Keratinocyte (primary cell): ENCODE measurements at regions not wholly inside any gene's neighbourhood (a gene's known extent, or its start where the extent isn't known, plus 50 kb on each side); places are given as distances from the start of the nearest gene placed in this dataset.

ENCODE experiments used
- DNase-seq: peaks from one replicate; pipeline ENCODE4 v3.0.0-alpha.2; 2011; ENCODE audit warnings: low read depth, missing footprints, low spot score
- FAIRE-seq: peaks from 2 replicates; lab custom pipeline; 2011; peaks lifted over from hg19 to GRCh38; lab: Jason Lieb, UNC
- H2AFZ ChIP-seq: 2 replicates; pipeline ENCODE4 v1.6.0; 2012; ENCODE audit warnings: low read length, control low read depth, inconsistent platforms; ENCODE audit not compliant: control insufficient read depth
- H3K27ac ChIP-seq: 2 replicates; pipeline ENCODE4 v1.5.1; 2011; ENCODE audit warnings: low read length; ENCODE audit not compliant: control insufficient read depth, insufficient read depth
- H3K27me3 ChIP-seq: 3 replicates; pipeline ENCODE4 v1.6.0; 2011; ENCODE audit warnings: low read length; ENCODE audit not compliant: control insufficient read depth, insufficient read depth; ENCODE audit errors: extremely low read depth
- H3K36me3 ChIP-seq, 2 experiments: 2 replicates in 1 of 2; 3 replicates in 1 of 2; pipeline ENCODE4 v1.5.1; 2011; ENCODE audit warnings: low read length in 2 of 2, mild to moderate bottlenecking in 1 of 2; ENCODE audit not compliant: control insufficient read depth in 2 of 2, insufficient read depth in 2 of 2; ENCODE audit errors: extremely low read depth in 1 of 2
- H3K4me1 ChIP-seq: 3 replicates; pipeline ENCODE4 v1.5.1; 2011; ENCODE audit warnings: low read length; ENCODE audit not compliant: control insufficient read depth, insufficient read depth; ENCODE audit errors: extremely low read depth
- H3K4me2 ChIP-seq: 3 replicates; pipeline ENCODE4 v1.6.0; 2011; ENCODE audit warnings: low read depth, low read length; ENCODE audit not compliant: control insufficient read depth, insufficient read depth; ENCODE audit errors: extremely low read depth
- H3K4me3 ChIP-seq, 3 experiments: fragments of 200-600 bp in 1 of 3; sonication (generic) in 1 of 3; 2 replicates in 2 of 3; 3 replicates in 1 of 3; pipeline ENCODE4 v1.5.1; 2011 to 2016; ENCODE audit warnings: low read length in 3 of 3, mild to moderate bottlenecking in 3 of 3, control low read depth in 2 of 3, inconsistent platforms in 1 of 3, low read depth in 1 of 3, mixed read lengths in 1 of 3, mixed run types in 1 of 3, moderate library complexity in 1 of 3; ENCODE audit not compliant: control insufficient read depth in 2 of 3, insufficient read depth in 2 of 3; ENCODE audit errors: extremely low read depth in 1 of 3
- H3K79me2 ChIP-seq: 2 replicates; pipeline ENCODE4 v1.6.0; 2012; ENCODE audit warnings: low read length; ENCODE audit not compliant: control insufficient read depth, insufficient read depth
- H3K9ac ChIP-seq: 3 replicates; pipeline ENCODE4 v1.6.0; 2011; ENCODE audit warnings: low read length; ENCODE audit not compliant: control insufficient read depth, insufficient read depth; ENCODE audit errors: extremely low read depth
- H3K9me1 ChIP-seq: 3 replicates; pipeline ENCODE4 v1.6.0; 2011; ENCODE audit warnings: low read length; ENCODE audit not compliant: control insufficient read depth, insufficient read depth; ENCODE audit errors: extremely low read depth
- H3K9me3 ChIP-seq: 2 replicates; pipeline ENCODE4 v1.5.1; 2012; ENCODE audit warnings: low read depth, low read length; ENCODE audit not compliant: control insufficient read depth
- H4K20me1 ChIP-seq: 3 replicates; pipeline ENCODE4 v1.6.0; 2011; ENCODE audit warnings: low read length; ENCODE audit not compliant: control insufficient read depth, insufficient read depth; ENCODE audit errors: extremely low read depth
- CTCF ChIP-seq, 3 experiments: IDR thresholded peaks in 1 of 3; conservative IDR thresholded peaks in 1 of 3; optimal IDR thresholded peaks in 1 of 3; 2 replicates in 2 of 3; 3 replicates in 1 of 3; pipeline versions ENCODE3 to v1.5.1; 2011; ENCODE audit warnings: low read length in 3 of 3, mild to moderate bottlenecking in 3 of 3, moderate library complexity in 2 of 3, control low read depth in 1 of 3, inconsistent platforms in 1 of 3; ENCODE audit not compliant: insufficient read depth in 2 of 3; ENCODE audit errors: extremely low read depth in 1 of 3
- EZH2 ChIP-seq: IDR thresholded peaks from one replicate; pipeline ENCODE4 v1.6.1; 2012; ENCODE audit warnings: inconsistent platforms, mild to moderate bottlenecking, low read length, moderate library complexity
- dilution Hi-C: fragments of 300-500 bp; cut with MboI; formaldehyde crosslinking; loops from one replicate; pipeline ENCODE4 v1.7.0; 2020; ENCODE audit warnings: low sequenced_read_pairs; ENCODE audit not compliant: extremely low pct_ligation_motif_present

- no peak for TF ChIP-seq EZH2
- TF ChIP-seq CTCF (optimal IDR thresholded peaks at IDR 0.05 in 1 of 3, IDR thresholded peaks at IDR 0.05 in 1 of 3, conservative IDR thresholded peaks at IDR 0.05 in 1 of 3; ENCODE audit: extremely low read depth in 1 of 3, insufficient read depth in 2 of 3, low read length in 3 of 3): no peak
- dilution Hi-C loops: no loop called here
- no peaks in the 10 kb centered on the region for H3K4me1 ChIP-seq
These were observed 136.1 kb upstream of the CNTN4 start for GRCh38 chr3:1962396-1963088.

GRCh38 chr3:1963896-1964295 is 134.8 kb upstream of the CNTN4 start:
- TF ChIP-seq CTCF (optimal IDR thresholded peaks at IDR 0.05 in 1 of 3, IDR thresholded peaks at IDR 0.05 in 1 of 3, conservative IDR thresholded peaks at IDR 0.05 in 1 of 3; ENCODE audit: extremely low read depth in 1 of 3, insufficient read depth in 2 of 3, low read length in 3 of 3): no peak
- TF ChIP-seq EZH2: no peak
- H3K36me3 ChIP-seq: no peaks in the 10 kb centered on the region
- no peak overlapping the region for H3K27ac ChIP-seq
- no peak for FAIRE-seq
- no peak for DNase-seq
- H2AFZ ChIP-seq: no peak overlapping the region
- H3K9ac ChIP-seq: no peak overlapping the region
- H3K4me2 ChIP-seq: no peak overlapping the region
- dilution Hi-C loops: no loop called here
- no peaks in the 10 kb centered on the region for H3K9me3 ChIP-seq
- H3K4me3 ChIP-seq: no peak overlapping the region
- H3K4me1 ChIP-seq: no peaks in the 10 kb centered on the region
- no peaks in the 10 kb centered on the region for H3K27me3 ChIP-seq
- H3K79me2 ChIP-seq: no peaks in the 10 kb centered on the region
- no peaks in the 10 kb centered on the region for H3K9me1 ChIP-seq
- no peaks in the 10 kb centered on the region for H4K20me1 ChIP-seq

More at GRCh38 chr3:1962396-1963088, 136.1 kb upstream of the CNTN4 start:
- no peaks in the 10 kb centered on the region for H3K79me2 ChIP-seq
- H3K36me3 ChIP-seq: no peaks in the 10 kb centered on the region
- H3K9me3 ChIP-seq: no peaks in the 10 kb centered on the region
- no peak overlapping the region for H3K27ac ChIP-seq
- H2AFZ ChIP-seq: no peak overlapping the region
- no peaks in the 10 kb centered on the region for H4K20me1 ChIP-seq
- FAIRE-seq (no peak), DNase-seq (no peak)
- no peak overlapping the region for H3K4me2 ChIP-seq
- no peak overlapping the region for H3K9ac ChIP-seq
- H3K9me1 ChIP-seq: no peaks in the 10 kb centered on the region
- H3K4me3 ChIP-seq: no peak overlapping the region
- H3K27me3 ChIP-seq: no peaks in the 10 kb centered on the region
